SH-SY5Y (cell line): ENCODE measurements at regions not wholly inside any gene's neighbourhood (a gene's known extent, or its start where the extent isn't known, plus 50 kb on each side); places are given as distances from the start of the nearest gene placed in this dataset.

Source experiments
- GATA2 ChIP-seq: IDR thresholded peaks from 2 replicates; pipeline ENCODE4 v1.6.1; 2011; ENCODE audit warnings: mild to moderate bottlenecking, low read depth, low read length
- GATA3 ChIP-seq: IDR thresholded peaks from 2 replicates; pipeline ENCODE4 v1.6.1; 2011; ENCODE audit warnings: low read depth, mild to moderate bottlenecking, low read length, moderate library complexity

DNA sequence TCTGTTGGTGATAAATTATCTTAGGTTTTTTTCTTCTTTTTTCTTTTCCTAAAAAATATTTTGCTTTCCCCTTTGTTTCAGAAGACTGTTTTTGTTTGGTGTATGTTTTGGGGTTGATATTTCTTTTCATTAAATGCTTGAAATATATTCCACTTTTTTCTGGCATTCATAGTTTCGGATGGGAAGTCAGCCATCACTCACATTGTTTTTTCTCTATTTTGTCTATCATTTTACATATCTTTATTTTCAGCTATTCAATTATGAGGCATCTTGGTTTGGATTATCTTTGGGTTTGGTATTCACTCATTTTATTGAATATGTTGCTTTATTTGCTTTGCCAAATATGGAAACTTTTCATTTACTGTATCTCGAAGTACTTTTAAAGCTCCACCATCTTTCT, 600.5 kb upstream of the EYS start:
- TF ChIP-seq GATA2, result no peak
- TF ChIP-seq GATA3, result no peak
